GM19452 (cell line): ENCODE measurements at regions not wholly inside any gene's neighbourhood (a gene's known extent, or its start where the extent isn't known, plus 50 kb on each side); places are given as distances from the start of the nearest gene placed in this dataset.

Experiments
- ATAC-seq: cut with Tn5 transposase; IDR thresholded peaks from one replicate; pipeline ENCODE4 v1.9.1; 2021; ENCODE audit not compliant: unreplicated experiment

GRCh38 chr19:27792576-27793127 is 1420.3 kb downstream of the UQCRFS1 start:
- no peak for ATAC-seq

DNA sequence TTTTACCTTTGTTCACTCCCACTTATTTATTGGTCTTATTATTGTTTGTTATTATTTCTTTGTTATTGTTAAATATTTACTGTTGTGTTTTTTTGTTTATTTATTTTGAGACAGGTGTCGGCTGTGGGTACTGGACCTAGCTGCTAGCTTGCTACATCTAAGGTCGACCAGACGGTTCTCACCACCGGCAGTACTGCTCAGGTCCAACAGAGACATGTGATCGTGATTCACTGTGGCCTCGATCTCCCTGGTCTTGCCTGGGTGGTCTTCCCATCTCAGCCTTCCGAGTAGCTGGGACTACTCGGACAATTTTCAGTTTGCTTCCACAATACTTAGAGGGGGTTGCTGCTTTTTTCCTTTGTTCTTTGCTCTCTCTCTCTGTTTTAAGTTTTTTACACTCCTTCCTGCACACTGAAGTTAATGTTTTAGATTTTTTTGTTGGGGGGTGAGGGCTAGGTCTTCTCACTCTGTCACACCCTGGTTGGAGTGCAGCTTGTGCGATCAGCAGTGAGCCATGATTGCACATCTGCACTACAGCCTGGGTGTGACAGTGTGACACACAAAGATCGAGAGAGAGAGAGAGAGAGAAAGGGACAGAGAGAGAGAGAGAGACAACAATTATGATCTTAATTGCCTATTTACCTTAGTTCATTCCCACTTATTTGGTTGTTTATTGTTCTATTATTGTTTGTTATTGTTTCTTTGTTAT is 1432.4 kb downstream of the UQCRFS1 start:
- no peak for ATAC-seq

GRCh38 chr19:27779954-27780353 is 1433.0 kb downstream of the UQCRFS1 start:
- no peak for ATAC-seq

- ATAC-seq, result no peak
These were observed 1435.2 kb downstream of the UQCRFS1 start for GRCh38 chr19:27777726-27778125.

- no peak for ATAC-seq
These were observed 1435.7 kb downstream of the UQCRFS1 start for GRCh38 chr19:27777242-27777641.

DNA sequence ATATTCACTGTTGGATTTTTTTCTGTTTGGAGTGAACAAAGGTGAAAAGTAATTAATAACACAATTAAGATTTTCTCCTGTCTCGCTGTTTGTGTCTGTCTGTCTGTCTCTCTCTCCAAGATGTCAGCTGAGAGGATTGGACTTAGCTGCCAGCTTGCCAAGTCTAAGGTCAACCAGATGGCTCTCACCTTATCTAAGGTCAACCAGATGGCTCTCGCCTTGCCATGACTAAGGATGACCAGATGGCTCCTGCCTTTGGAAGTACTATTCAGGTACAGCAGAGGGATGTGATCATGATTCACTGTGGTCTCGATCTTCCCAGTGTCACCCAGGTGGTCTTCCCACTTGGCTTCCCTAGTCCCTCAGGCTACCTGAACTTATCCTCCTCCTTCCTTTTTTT is 1436.4 kb downstream of the UQCRFS1 start:
- no peak for ATAC-seq

DNA sequence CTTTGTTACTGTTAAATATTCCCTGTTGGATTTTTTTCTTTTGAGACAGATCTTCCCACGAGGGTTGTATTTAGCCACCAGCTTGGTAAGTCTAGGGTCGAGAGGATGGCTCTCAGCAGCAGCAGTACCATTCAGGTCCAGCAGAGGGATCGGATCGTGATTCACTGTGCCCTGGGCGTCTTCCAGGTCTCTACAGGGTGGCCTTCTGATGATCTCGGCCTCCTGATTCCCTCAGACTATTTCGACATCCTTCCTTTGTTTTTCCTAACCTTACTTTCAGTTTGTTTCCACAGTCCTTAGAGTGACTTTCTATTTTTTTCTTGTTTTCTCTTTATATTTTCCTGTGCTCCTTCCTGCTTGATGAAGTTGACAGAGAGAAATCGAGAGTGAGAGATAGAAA is 1436.9 kb downstream of the UQCRFS1 start:
- no peak for ATAC-seq

- ATAC-seq, result no peak
These were observed 1437.6 kb downstream of the UQCRFS1 start for GRCh38 chr19:27775395-27775794.

GRCh38 chr19:27774827-27775226 is 1438.1 kb downstream of the UQCRFS1 start:
- no peak for ATAC-seq

DNA sequence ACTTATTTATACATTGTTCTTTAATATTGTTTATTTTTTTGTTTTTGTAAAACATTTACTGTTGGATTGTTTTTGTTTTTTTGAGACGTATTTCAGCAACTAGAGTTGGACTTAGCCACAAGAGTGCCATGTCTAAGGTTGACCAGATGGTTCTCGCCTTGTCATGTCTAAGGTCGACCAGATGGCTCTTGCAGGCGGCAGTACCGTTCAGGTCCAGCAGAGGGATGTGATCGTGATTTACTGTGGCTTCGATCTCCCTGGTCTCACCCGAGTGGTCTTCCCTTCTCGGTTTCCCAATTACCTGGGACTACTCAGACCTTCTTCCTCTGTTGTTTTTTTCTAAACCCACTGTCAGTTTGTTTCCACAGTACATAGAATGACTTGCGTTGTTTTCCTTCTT is 1438.6 kb downstream of the UQCRFS1 start:
- no peak for ATAC-seq

- no peak for ATAC-seq
These were observed 1439.4 kb downstream of the UQCRFS1 start for GRCh38 chr19:27773318-27774094.

DNA sequence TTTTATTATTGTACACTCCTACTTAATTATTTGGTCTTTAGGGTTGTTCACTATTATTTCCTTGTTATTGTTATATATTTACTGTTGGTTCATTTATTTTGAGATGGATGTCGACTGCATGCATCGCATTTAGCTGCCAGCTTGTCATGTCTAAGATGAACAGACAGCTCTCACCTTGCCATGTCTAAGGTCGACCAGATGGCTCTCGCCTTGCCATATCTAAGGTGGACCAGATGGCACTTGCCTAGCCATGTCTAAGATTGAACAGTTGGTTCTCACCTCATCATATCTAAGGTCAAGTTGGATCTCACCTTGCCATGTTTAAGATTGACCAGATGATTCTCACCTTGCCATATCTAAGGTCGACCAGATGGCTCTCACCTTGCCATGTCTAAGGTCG is 1440.9 kb downstream of the UQCRFS1 start:
- no peak for ATAC-seq

GRCh38 chr19:27770095-27770494 is 1442.9 kb downstream of the UQCRFS1 start:
- ATAC-seq, result no peak

DNA sequence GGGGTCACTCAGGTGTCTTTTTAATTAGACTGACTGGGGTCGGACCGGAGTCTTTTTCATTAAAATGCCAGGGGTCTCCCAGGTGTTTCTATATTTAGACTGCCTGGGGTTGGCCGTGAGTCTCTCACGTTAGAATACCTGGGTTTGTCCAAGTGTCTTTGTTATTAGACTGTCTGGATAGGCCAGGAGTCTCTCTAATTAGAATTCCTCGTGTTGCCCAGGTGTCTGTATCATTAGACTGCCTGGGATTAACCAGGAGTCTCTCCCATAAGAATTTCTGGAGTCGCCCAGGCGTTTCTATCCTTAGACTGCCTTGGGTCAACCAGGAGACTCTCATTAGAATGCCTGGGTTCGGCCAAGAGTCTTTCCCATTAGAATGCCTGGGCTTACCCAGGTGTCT is 1445.7 kb downstream of the UQCRFS1 start:
- no peak for ATAC-seq

GRCh38 chr19:27765912-27766725 is 1446.8 kb downstream of the UQCRFS1 start:
- no peak for ATAC-seq

- ATAC-seq, result no peak
These were observed 1447.6 kb downstream of the UQCRFS1 start for GRCh38 chr19:27765397-27765796.

DNA sequence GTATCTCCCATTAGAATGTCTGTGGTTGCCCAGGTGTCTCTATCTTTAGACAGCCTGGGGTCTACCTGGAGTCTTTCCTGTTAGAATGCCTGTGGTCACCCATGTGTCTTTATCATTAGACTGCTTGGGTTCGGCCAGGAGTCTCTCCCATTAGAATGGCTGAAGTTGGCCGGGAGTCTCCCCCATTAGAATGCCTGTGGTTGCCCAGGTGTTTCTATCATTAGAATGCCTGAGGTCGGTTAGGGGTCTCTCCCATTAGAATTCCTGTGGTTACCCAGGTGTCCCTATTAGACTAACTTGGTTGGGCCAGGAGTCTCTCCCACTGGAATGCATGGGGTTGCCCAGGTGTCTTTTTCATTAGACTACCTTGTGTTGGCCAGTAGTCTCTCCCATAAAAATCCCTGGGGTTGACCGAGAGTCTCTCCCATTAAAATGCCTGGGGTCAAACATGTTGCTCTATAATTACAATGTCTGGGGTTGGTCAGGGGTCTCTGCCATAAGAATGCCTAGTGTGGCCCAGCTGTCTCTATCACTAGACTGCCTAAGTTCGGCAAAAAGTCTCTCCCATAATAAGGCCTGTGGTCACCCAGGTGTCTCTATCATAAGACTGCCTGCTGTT is 1448.7 kb downstream of the UQCRFS1 start:
- no peak for ATAC-seq

DNA sequence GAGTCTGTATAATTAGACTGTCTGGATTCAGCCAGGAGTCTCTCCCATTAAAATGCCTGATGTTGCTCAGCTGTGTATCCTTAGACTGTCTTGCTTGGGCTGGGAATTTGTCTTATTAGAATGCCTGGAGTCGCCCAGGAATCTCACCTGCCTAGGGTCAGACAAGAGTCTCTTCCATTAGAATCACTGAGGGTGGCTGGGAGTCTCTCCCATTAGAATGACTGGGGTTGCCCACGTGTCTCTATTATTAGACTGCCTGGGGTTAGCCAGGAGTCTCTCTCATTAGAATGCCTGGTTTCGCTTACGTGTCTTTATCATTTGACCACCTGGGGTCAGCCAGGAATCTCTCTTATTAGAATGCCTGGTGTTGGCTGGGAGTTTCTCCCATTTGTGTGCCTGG is 1450.0 kb downstream of the UQCRFS1 start:
- ATAC-seq, result no peak

GRCh38 chr19:27759896-27760295 is 1453.1 kb downstream of the UQCRFS1 start:
- ATAC-seq, result no peak

GRCh38 chr19:27758626-27759505 is 1454.1 kb downstream of the UQCRFS1 start:
- ATAC-seq, result no peak
